K562 (cell line): ENCODE measurements at regions not wholly inside any gene's neighbourhood (a gene's known extent, or its start where the extent isn't known, plus 50 kb on each side); places are given as distances from the start of the nearest gene placed in this dataset.

ENCODE experiments used
- CEBPB ChIP-seq: fragments of 450-650 bp; IDR thresholded peaks from 2 replicates; pipeline ENCODE4 v1.6.1; 2016; ENCODE audit warnings: missing genetic modification characterization, missing compliant biosample characterization
- CHD2 ChIP-seq: IDR thresholded peaks from 2 replicates; pipeline ENCODE4 v1.6.1; 2011; ENCODE audit warnings: low read depth, low read length
- CTCF ChIP-seq, 3 experiments: IDR thresholded peaks in 2 of 3; conservative IDR thresholded peaks in 1 of 3; 2 replicates each; pipeline ENCODE4 v1.5.1; 2011 to 2012; ENCODE audit warnings: low read length in 3 of 3, mild to moderate bottlenecking in 3 of 3, control low read depth in 2 of 3, improper control_type of control experiment in 1 of 3, inconsistent platforms in 1 of 3, low read depth in 1 of 3, mixed read lengths in 1 of 3, moderate library complexity in 1 of 3; ENCODE audit not compliant: insufficient read depth in 2 of 3
- ETS1 ChIP-seq: conservative IDR thresholded peaks from 2 replicates; pipeline ENCODE4 v1.6.1; 2011; ENCODE audit warnings: low read depth, mild to moderate bottlenecking, low read length; ENCODE audit not compliant: control insufficient read depth
- MCM5 ChIP-seq: fragments of 450-650 bp; IDR thresholded peaks from 2 replicates; pipeline ENCODE4 v1.6.1; 2016; ENCODE audit warnings: low read depth
- NFRKB ChIP-seq: fragments of 450-650 bp; IDR thresholded peaks from 2 replicates; pipeline ENCODE4 v1.6.1; 2016; ENCODE audit warnings: low read depth
- TCF7L2 ChIP-seq: fragments of 150-350 bp; IDR thresholded peaks from 2 replicates; pipeline ENCODE4 v1.6.1; 2016; ENCODE audit warnings: low read depth, mild to moderate bottlenecking, low read length, moderate library complexity
- ZNF583 ChIP-seq: fragments of 250-450 bp; sonication (Bioruptor Pico); IDR thresholded peaks from 2 replicates; pipeline ENCODE4 v1.4.0; 2020
- ZNF699 ChIP-seq: fragments of 250-450 bp; sonication (Bioruptor Pico); IDR thresholded peaks from 2 replicates; pipeline ENCODE4 v1.8.0; 2021; ENCODE audit warnings: mild to moderate bottlenecking, moderate library complexity; ENCODE audit not compliant: insufficient replicate concordance

GRCh38 chr2:11024259-11024645 is 112.5 kb downstream of the KCNF1 start:
- TF ChIP-seq MCM5: no peak
- no peak for TF ChIP-seq CHD2
- no peak for TF ChIP-seq ZNF583 (CRISPR knock-in tag)
- no peak for TF ChIP-seq CTCF (IDR thresholded peaks at IDR 0.05 in 2 of 3, conservative IDR thresholded peaks at IDR 0.05 in 1 of 3; ENCODE audit: insufficient read depth in 2 of 3, low read depth in 1 of 3, low read length in 3 of 3)
- no peak for TF ChIP-seq CEBPB (tag)
- TF ChIP-seq NFRKB: no peak
- no peak for TF ChIP-seq ZNF699 (CRISPR knock-in tag)
- TF ChIP-seq TCF7L2: no peak
- TF ChIP-seq ETS1: no peak
